PC-9 (cell line): ENCODE measurements at regions not wholly inside any gene's neighbourhood (a gene's known extent, or its start where the extent isn't known, plus 50 kb on each side); places are given as distances from the start of the nearest gene placed in this dataset.

Source experiments
- EZH2 ChIP-seq: fragments of 200-600 bp; sonication (generic); IDR thresholded peaks from 2 replicates; pipeline ENCODE4 v1.8.0; 2017; ENCODE audit warnings: antibody characterized with exemption, low read depth
- TF ChIP-seq, protein P1 (sequence below): fragments of 200-600 bp; sonication (generic); conservative IDR thresholded peaks from 2 replicates; pipeline ENCODE4 v1.6.1; 2017; ENCODE audit warnings: mixed run types, antibody characterized with exemption, mild to moderate bottlenecking, moderate library complexity

DNA sequence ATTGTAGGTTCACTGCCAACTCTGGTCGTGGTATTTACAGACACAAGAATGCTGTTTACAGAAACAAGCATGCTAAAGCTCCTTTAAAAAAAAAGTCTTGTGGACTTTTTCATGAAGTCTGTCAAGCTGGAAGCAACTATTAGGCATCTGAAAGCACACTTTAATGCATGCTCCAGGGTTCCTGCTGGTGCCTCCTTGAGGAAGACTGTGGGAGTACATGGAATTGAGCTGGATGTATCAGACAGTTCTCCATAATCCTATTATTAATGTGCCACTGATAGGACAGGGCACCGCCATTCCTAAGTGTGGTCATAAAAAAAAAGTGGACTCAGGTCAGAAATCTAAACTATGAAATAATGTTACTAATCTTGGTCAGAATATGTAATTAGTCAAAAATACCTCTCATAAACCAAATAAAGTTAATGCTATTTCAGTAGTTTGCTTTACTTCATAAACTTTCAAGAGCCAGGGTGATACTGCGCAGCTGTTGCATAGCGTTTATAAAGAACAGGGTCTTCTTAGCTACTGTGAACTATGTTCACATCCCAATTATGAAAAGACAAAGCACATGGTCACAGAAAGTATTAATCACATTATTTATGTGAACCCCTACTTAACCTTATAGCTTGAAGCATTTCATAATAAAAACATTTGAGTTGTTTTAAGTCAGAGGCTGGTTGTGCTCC lies 390.8 kb upstream of the PTGER4 start:
- TF ChIP-seq, protein P1, sequence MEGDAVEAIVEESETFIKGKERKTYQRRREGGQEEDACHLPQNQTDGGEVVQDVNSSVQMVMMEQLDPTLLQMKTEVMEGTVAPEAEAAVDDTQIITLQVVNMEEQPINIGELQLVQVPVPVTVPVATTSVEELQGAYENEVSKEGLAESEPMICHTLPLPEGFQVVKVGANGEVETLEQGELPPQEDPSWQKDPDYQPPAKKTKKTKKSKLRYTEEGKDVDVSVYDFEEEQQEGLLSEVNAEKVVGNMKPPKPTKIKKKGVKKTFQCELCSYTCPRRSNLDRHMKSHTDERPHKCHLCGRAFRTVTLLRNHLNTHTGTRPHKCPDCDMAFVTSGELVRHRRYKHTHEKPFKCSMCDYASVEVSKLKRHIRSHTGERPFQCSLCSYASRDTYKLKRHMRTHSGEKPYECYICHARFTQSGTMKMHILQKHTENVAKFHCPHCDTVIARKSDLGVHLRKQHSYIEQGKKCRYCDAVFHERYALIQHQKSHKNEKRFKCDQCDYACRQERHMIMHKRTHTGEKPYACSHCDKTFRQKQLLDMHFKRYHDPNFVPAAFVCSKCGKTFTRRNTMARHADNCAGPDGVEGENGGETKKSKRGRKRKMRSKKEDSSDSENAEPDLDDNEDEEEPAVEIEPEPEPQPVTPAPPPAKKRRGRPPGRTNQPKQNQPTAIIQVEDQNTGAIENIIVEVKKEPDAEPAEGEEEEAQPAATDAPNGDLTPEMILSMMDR = 0 out of 2 replicates have a peak, but pooled peaks have one; percentile 26
- no peak for TF ChIP-seq EZH2
